ENCODE measurements at regions not wholly inside any gene's neighbourhood (a gene's known extent, or its start where the extent isn't known, plus 50 kb on each side); places are given as distances from the start of the nearest gene placed in this dataset.
"Not testable (repeated sequence)": the region's sequence is repeated elsewhere in the genome, so short reads cannot be mapped to it uniquely, and the experiment has no call there.

DNA sequence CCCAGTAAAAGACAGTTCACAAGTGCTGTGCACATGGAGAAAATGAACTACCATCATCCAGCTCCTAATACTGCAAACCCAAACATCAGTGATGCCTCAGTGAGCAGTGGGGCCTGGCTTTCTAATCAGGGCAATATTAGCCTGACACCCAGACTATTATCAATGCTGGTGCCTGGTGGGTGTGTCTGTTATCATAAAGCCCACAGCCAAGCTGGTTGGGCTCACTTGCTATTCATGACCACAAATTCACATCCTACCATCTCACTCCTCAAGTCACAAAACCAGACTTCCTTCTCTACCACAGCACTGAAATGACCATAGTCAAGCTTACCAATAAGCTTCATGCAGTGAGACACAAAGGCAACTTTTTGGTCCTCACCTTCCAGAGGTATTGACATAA lies 180.8 kb upstream of the PLN start:
- peak; percentile 79 for DNase-seq

DNA sequence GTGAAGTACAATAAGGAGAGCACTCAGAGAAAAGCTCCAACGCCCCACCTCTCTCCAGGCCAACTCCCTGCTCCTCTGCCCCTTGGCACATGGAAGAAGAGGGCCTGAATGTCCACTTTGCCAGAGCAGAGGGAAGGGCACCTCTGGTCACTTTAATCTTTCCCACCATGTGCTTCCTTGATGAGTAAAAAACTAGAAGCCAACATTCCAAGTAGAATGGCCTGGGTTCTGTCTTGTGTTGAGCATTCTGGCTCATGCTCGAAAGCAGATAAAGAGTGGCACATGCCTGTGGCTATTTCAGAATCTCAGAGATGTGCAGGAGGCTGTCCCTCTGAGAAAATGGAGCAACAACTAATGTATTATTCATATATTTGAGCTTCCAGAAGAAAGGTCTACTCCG lies 177.4 kb upstream of the PLN start:
- no peak for DNase-seq

DNA sequence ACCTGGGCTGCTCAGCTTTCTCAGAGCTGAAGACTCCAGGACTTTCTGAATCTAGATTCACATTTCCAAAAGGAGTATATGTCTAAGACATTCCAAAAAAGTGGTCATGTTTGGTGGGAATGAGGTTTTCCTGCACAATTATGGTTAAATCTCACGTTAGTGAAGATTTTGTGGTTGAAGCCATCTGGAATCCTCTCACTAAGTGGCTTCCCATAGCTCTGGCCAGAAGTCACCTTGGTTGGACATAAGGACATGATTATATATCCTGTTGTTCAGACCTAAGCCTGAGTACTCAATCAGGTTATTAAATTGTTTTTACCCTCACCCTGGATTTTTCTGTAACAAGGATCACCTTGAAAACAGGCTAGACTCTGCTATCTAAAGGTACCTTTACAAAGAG lies 176.1 kb upstream of the PLN start:
- DNase-seq = no peak

DNA sequence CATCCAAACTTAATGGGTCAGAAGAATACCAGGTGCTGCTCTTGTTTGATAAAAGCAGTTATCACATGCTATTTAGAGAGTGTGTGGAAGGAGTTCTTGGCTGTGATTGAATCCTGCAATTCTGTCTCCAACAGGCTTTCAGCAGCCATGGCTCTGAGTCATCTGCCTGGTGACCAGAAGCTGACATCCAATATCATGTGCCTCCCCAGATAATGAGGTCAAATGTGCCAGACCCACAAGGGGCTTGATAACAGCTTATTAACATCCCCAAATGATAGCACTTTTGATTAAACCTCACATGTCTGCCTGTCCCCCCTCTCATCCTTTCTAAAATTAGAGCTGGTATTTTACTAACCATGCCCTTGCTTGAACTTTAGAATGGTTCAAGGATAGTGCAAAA lies 175.7 kb upstream of the PLN start:
- no peak for DNase-seq

DNA sequence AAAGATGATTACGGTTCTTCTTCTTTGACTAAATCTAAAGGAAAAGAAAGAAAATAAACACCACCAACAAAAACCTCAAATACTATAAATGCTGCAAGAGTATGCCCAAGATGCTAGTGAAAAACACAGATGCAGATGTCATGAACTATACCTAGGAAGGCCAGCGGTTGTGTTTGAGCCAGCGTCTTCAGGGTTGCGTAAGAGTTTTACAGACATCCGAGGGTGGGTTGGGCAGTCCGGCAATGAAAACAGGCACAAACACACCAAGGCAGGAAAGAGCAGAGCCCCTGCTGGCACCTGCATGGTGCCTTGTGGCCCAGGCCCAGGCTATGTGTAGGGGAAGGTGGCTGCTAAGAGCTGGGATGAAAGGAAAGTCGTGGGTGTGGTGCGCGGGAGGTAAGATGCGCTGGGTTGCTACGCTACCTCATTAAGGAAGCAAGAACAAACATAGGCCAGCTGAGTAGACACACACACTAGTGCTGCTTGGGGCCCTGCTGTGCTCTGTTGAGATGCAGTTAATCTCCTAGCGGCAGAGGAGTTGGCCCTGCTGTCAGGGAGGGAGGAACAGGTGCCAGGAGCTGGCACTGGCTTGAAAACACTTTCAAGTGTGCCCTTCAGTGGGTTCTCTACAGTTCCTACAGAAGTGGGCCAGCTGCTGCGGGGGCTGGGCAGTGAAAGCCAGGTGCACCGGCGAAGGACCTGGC lies 170.2 kb upstream of the PLN start:
- no peak for DNase-seq

DNA sequence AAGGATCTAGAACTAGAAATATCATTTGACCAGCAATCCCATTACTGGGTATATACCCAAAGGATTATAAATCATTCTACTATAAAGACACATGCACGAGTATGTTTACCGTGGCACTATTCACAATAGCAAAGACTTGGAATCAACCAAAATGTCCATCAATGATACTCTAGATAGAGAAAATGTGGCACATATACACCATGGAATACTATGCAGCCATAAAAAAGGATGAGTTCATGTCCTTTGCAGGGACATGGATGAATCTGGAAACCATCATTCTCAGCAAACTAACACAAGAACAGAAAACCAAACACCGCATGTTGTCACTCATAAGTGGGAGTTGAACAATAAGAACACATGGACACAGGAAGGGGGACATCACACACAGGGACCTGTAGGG lies 167.5 kb upstream of the PLN start:
- DNase-seq = not testable (repeated sequence)

DNA sequence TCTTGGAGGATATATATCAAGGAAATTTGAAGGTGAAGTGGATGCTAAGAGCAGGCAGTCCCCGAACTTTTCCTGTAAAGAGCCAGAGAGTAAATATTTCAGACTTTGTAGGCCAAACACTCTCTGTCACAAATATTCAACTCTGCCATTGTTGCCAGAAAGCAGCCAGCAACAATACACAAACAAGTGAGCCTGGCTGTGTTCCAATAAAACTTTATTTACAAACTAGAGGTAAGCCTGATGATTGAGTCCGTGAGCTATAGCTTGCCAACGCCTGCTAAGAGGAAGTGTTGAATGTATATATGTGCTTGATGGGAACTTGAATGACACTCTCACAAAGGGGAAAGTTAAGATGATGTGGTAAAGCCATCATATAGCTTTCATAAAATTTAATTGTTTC lies 166.0 kb upstream of the PLN start:
- DNase-seq = no peak

DNA sequence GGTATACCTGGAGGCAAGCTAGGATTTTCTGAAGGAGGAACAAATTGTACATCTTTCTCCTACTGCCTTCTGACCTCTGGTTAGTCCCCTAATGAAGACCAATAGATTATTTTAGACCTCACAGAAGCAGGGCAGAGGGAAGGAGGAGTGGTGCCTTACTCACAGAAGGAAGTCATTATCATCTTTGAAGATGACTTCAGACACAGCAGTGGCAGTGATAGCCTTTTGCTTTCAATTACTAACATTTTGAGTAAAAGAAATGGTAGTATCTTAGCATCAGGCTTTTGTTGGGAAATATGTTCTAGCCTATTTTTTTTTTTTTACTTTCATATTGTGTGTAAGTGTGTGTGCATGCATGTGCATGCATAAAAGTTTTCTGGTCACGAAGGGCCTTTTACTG lies 164.2 kb upstream of the PLN start:
- DNase-seq = no peak

DNA sequence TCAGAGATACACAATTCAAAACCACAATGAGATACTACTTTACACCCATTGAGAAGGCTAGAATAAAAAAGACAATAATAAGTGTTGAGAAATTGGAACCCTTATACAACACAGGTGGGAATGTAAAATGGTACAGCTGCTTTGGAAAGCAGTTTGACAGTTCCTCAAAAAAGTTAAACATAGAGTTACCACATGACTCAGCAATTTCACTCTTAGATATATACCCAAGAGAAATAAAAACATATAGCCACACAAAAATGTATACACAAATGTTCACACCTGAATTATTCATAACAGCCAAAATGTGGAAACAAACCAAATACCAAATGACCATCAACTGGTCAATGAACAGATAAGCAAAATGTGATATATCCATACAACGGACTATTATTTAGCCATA lies 161.1 kb upstream of the PLN start:
- DNase-seq = no peak

DNA sequence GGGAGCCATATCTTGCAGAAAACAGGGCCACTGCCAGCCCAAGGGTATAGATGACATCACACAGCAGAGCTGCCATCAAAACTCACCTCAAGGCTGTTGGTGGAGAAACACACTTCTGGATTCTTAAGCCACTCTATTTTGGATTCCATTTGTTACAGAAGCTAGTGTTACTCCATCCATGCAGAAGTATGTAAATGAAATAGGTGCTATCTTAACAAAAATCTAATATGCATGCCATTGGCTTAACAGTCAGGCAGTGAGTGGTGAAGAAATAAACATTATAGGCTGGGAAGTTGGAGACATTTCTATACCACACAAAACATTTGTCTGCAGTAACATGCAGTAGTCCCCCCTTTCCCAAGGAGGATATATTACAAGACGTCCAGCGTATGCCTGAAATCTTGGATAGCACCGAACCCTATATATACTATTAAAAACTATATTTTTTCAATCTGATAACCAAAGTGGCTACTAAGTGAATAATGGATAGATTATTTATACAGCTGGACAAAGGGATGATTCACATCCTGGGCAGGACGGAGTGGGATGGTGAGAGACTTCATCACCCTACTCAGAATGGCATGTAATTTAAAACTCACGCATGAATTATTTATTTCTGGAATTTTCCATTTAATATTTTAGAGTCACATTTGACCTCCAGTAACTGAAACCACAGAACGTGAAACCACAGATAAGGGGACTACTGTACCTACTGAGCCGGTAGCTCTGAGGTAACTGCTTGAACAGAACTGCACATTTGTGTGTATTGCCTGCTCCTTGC lies 160.0 kb upstream of the PLN start:
- DNase-seq = peak; percentile 9

DNA sequence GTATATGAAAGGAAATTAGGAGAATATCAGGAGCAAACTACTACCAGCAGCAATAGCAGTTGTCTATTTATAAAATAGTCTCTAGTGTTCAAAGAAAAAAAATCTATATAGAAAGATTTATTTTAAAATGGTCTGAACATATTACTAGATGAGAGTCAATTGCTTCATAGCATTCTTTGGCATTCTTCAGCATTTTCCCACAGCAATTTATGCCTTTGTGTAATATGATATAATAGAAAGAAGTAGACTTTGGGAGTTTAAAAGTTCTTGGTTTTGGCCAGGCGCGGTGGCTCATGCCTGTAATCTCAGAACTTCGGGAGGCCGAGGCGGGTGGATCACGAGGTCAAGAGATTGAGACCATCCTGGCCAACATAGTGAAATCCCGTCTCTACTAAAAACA lies 157.0 kb upstream of the PLN start:
- no peak for DNase-seq

DNA sequence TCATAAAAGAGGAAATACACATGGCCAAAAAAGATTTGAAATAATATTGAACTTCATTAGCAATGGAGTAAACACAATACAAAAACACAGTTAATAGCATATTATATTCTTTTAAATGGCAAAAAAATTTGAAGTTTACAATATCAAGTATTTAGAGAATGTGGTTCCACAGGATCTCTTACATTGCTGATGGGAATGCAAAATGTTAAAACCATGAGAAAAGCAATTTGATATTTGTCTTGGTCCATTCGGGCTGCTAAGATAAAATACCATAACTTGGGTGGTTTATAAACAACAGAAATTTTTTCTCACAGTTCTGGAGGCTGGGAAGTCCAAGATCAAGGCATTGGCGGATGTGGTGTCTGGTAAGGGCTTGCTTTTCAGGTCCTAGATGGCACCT lies 154.0 kb upstream of the PLN start:
- no peak for DNase-seq

DNA sequence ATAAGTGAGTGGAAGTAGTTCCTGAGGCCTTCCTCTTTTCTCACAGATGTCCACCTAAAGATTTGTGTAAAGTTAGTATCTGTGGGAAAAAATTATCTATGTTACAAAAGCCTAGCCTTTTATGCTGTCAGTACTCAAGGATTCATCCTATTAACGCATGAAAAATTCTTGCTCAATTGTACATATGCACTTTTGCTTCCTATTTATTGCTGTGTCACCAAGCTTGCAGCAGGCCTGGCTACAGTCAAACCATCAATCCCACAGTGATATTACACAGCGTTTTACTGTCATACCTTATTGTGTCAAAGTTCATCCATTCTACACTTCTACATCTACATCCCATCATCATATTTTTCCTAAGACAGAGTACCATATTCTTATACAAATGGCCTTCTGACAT lies 151.1 kb upstream of the PLN start:
- no peak for DNase-seq

DNA sequence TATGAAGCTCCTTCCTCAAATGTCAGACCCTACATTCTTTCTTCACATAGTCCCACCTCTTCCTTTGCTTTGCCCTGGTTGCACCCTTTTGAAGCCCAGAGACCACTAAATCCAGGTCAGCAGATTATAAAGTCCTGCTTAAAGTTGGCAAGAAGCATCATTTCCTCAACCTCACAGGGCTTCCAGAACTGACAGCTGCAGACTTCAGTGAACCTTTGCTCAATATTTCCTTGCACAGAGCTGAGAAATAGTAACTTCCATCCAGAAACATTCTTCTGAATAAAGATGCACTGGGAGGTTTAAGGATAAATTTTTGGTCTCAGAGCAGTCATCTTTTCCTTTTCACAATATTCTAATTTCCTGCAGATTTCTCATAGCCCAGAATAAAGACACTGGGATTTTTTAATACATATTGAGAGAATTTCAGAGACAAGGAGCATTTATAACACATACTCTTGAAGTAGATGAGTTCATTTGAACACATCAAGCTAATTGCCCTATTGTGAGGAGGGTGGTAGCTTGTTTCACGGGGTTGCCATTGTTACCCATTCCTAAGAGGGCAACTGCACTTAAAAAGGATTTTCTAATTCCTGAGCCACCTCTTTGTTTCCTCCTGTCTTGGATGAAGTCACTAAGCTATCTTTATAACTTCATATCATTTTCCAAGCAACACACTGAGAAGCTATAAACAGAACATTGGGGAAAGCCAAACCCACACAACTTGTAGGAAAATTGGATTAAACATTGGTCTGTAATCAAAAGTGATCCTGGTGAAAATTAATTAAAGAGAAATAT lies 150.2 kb upstream of the PLN start:
- no peak for DNase-seq

DNA sequence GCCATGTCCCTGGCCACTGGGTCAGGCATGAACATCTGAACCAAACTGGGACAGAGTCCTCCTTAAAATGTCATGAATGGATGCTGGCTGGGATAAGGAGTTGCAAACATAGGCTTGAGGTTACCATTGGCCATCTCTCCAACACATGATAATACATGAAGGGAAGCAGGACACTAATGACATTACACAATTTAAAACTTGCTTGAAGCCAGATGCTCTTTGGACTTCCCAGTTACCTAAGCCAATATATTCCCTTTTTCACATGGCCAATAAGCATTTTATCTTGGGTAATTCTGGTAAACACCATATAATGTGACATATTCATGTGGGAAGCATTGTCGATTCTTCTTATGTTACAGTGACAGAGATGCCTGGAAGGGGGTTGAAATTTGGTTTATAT lies 148.0 kb upstream of the PLN start:
- no peak for DNase-seq

DNA sequence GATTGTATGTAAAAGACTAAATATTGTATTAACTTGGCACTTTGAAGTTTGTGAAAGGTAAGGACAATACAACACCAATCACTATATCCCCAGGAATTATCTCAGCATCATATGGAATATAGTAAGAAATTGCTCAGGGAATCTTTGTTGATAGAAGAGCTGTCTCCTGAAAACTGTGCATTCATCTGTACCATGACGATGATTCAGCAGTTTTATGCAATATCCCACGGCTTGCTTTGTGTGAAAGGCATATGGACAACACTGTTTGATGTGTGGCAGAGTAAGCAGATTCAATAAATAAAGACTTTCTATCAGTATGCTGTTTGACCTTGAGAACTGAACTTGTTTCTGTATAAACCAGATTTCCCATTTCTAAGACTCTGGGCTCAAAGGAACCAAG lies 147.5 kb upstream of the PLN start:
- peak; percentile 5 for DNase-seq

DNA sequence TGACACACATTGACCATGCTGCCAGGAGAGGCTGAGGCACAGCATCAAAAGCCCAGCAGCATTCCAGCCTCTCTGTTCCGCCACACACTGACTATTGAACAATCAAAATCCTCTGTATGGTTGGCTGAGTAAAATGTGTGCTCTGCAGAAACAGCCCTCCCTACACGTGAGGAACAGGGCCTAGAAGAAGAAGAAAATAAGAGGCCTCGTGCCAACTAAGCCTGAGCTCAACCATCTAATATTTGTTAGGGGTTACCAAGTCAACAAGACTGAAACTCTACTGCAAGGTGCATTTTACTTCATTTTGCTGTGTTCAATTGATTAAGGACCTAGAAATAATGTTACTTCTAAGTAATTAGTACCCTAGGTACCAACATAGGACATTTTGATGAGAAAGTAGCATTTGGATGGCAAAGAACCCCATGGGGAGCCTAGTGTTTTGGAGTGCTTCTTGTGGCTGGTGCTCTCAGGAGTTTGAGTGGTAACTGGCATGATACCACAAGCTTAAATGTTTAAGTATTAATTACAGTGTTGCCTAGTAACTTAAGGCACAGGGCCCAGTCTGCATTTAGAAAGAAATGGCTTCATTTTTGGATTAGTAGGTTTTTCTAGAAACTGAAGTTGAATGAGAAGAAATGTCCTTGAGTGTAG lies 146.6 kb upstream of the PLN start:
- DNase-seq = no peak

DNA sequence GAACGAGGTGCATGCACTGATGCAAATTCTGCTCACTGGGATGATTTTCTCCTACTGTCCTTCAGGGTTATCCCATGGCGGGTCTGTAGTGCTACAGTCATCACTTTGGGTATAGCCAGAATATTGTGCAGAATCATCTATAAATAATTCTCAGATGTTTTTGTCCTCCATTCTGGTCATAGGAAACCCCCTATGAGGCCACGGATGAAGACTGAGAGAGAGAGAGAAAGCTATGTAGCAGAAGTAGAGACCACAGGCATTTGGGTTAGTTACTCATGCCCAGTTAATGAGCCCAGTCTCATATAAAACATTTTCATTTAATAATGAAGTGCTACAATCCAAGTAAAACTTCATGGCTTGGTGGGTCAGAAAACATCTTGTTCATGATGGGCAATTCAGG lies 145.1 kb upstream of the PLN start:
- no peak for DNase-seq

DNA sequence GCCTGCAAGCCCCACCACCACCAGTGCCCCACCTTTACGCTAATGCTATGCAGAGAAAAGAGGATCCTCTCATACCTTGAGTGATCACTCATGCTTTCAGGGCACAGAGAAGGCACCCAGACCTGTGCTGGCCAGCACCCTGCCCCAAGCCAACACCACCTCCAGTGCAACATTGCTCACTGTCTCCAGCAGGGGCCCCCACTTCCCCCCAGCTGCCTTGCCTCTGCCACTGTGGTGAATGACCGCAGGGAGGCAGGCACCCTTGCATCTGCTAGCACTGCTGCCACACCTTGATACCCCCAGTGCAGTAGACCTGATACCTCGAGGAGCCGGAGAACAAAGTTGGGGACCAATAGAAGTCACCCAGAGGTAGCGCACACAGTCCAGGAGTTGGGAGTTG lies 139.2 kb upstream of the PLN start:
- no peak for DNase-seq

DNA sequence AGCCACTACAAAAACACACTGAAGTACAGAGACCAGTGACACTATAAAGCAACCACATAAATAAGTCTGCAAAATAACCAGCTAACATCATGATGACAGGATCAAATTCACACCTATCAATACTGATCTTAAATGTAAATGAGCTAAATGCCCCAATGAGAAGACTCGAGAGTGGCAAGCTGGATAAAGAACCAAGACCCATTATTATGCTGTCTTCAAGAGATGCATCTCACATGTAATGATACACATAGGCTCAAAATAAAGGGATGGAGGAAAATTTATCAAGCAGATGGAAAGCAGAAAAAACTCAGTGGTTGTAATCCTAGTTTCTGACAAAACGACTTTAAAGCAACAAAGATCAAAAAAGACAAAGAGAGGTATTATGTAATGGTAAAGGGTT lies 138.1 kb upstream of the PLN start:
- DNase-seq = no peak

All from hematopoietic multipotent progenitor cell treated with erythropoietin and hydrocortisone succinate and interleukin-3 and kit ligand, for 6 days (in vitro differentiated cells).